ENCODE measurements at regions not wholly inside any gene's neighbourhood (a gene's known extent, or its start where the extent isn't known, plus 50 kb on each side); places are given as distances from the start of the nearest gene placed in this dataset.

DNA sequence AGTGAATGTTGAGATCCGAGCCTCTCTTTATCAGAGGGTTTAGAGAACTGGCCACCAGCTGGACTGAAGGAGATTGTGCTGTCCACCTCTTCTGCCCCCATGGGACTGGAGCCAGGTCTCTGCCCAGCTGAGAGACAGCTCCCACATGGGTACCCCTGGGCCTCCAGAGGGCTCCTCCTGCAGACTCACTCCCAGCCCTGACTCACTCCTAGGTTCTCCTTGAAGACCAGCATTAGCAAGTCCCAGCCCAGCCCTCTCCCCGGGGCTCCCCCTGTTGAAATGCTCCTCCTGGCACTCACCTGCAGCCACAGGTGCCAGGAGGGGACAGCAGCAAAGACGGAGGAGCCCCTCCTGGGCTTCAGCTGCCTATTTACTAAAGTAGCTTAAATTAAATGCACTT, 126.9 kb downstream of the CXCL12 start:
- no peaks in the 10 kb centered on the region for H3K79me2 ChIP-seq (ENCODE audit: control insufficient read depth in 1 of 2, insufficient read depth in 2 of 2, low read length in 2 of 2)
- no peak overlapping the region for H3K18ac ChIP-seq (ENCODE audit: extremely low read depth, low read length)
- H2BK12ac ChIP-seq (ENCODE audit: low read depth, low read length): no peak overlapping the region
- H3K14ac ChIP-seq (ENCODE audit: insufficient read length): no peak overlapping the region
- H3K4me1 ChIP-seq (replicated peaks in 1 of 4; ENCODE audit: control insufficient read depth in 3 of 4, insufficient read depth in 4 of 4, low read length in 3 of 4): peaks cover 3 to 10% (median 8%) of the 10 kb centered on the region in 4 experiments
- no peaks in the 10 kb centered on the region for H3K36me3 ChIP-seq (ENCODE audit: control insufficient read depth in 2 of 4, insufficient read depth in 4 of 4, low read length in 3 of 4)
- H2BK120ac ChIP-seq (replicated peaks; ENCODE audit: low read depth, low read length): no peak overlapping the region
- H3K4ac ChIP-seq (replicated peaks; ENCODE audit: insufficient read length, low read depth, low read length): no peak overlapping the region
- H3K23ac ChIP-seq (ENCODE audit: insufficient read length): no peak overlapping the region
- no peak overlapping the region for H4K8ac ChIP-seq (ENCODE audit: extremely low read depth, insufficient read depth, low read length)
- H2AFZ ChIP-seq (ENCODE audit: low read length): no peak overlapping the region
- H3K4me3 ChIP-seq (ENCODE audit: extremely low read depth in 1 of 4, insufficient read depth in 2 of 4, low read depth in 3 of 4, low read length in 4 of 4): no peak overlapping the region
- no peak overlapping the region for H2BK5ac ChIP-seq (ENCODE audit: low read depth, low read length)
- POLR2A ChIA-PET (ENCODE audit: partially characterized antibody): no interaction called here
- WGBS, 2 experiments (ENCODE audit: extremely low coverage in 1 of 2, insufficient coverage in 1 of 2, insufficient read length in 1 of 2, insufficient replicate concordance in 2 of 2, low coverage in 1 of 2, low lambda C conversion rate in 2 of 2, missing lambda C conversion rate in 1 of 2): 80% methylated on average over 3 of the region's 3 CpGs; no CpG with 5 or more reads in 1 of the 2 experiments
- H2AK5ac ChIP-seq (ENCODE audit: low read depth, low read length): no peak overlapping the region
- TF ChIP-seq RBBP5 (IDR thresholded peaks at IDR 0.05; ENCODE audit: borderline replicate concordance, low read depth, low read length): no peak
- TF ChIP-seq RAD21 (IDR thresholded peaks at IDR 0.05 in 1 of 2, conservative IDR thresholded peaks at IDR 0.05 in 1 of 2; ENCODE audit: low read depth in 2 of 2, low read length in 2 of 2): peak in 1 of 2 experiments; percentile 8; a peak in 2 of 4 replicates
- FAIRE-seq (no peak), DNase-seq (ENCODE audit: low read depth in 1 of 2, low spot score in 2 of 2) (no peak)
- CTCF ChIA-PET (ENCODE audit: partially characterized antibody): interaction anchor here (0.7 to 1.7 kb wide), 4 partner anchors 9 to 24 kb away, joined by 3 to 5 read pairs (median 4); no protein-coding TSS in a partner anchor
- H3K4me2 ChIP-seq (ENCODE audit: insufficient read depth in 1 of 2, low read depth in 2 of 2, low read length in 2 of 2): no peak overlapping the region
- H2BK15ac ChIP-seq (ENCODE audit: low read length): no peak overlapping the region
- no peak overlapping the region for H3K9ac ChIP-seq (replicated peaks in 1 of 4; ENCODE audit: extremely low read depth in 1 of 4, low read depth in 3 of 4, low read length in 3 of 4)
- no peaks in the 10 kb centered on the region for H3K23me2 ChIP-seq (ENCODE audit: low read depth, low read length)
- no peak overlapping the region for H4K5ac ChIP-seq (ENCODE audit: insufficient read length, low read depth, low read length)
- H3K27me3 ChIP-seq (replicated peaks in 1 of 4; ENCODE audit: control insufficient read depth in 3 of 4, extremely low read depth in 1 of 4, insufficient read depth in 3 of 4, low read length in 3 of 4): no peaks in the 10 kb centered on the region
- H3K56ac ChIP-seq (replicated peaks; ENCODE audit: insufficient read length, low read depth, low read length): no peak overlapping the region
- no peak overlapping the region for H4K91ac ChIP-seq (replicated peaks; ENCODE audit: insufficient read length, low read length)
- H4K20me1 ChIP-seq (replicated peaks in 1 of 2; ENCODE audit: control insufficient read depth in 1 of 2, insufficient read depth in 2 of 2, low read length in 2 of 2): no peaks in the 10 kb centered on the region
- H2BK20ac ChIP-seq (ENCODE audit: low read length): no peak overlapping the region
- no peak overlapping the region for H3K27ac ChIP-seq (ENCODE audit: low read depth, low read length)
- H3K79me1 ChIP-seq (ENCODE audit: low read depth, low read length): no peaks in the 10 kb centered on the region
- no peaks in the 10 kb centered on the region for H3K9me3 ChIP-seq (ENCODE audit: insufficient read depth in 2 of 2, low read depth in 1 of 2, low read length in 1 of 2)

All from H1 (cell line).